Coronary artery (tissue), 2 donors: ENCODE measurements at regions not wholly inside any gene's neighbourhood (a gene's known extent, or its start where the extent isn't known, plus 50 kb on each side); places are given as distances from the start of the nearest gene placed in this dataset.

Experiments used
- DNase-seq: peaks from one replicate; pipeline ENCODE4 v3.0.0-alpha.2; 2017; ENCODE audit warnings: low spot score
- H3K27ac ChIP-seq, 2 donors: fragments of 200-600 bp; sonication (generic); one replicate each; pipeline ENCODE4 v1.5.1; 2016 to 2019
- H3K4me3 ChIP-seq: fragments of 200-600 bp; sonication (generic); 2 replicates; pipeline ENCODE4 v1.5.1; 2016; ENCODE audit warnings: mild to moderate bottlenecking, moderate library complexity
- TF ChIP-seq, protein P1 (sequence below): fragments of 200-600 bp; sonication (generic); IDR thresholded peaks from one replicate; pipeline ENCODE4 v1.5.1; 2019; ENCODE audit warnings: antibody characterized with exemption

DNA sequence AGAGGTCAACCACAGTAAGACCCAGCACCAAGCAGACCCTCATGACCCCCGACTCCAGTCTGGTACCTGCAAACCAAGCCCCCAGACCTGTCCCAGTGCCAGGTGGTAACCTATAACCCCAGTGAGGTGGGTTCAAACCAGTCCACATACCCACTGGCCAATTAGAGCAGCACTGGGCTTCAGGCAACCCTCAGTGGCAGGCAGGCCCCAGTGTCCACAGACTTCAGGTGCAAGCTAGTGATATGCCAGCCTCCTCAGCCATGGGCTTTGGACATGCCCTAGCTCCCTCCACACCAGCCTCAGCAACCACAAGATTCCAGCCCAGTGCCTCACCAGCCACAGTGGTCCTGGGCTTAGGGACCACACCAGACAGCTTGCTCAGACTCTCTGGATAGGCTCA, 276.6 kb downstream of the DTWD2 start:
- TF ChIP-seq, protein P1, sequence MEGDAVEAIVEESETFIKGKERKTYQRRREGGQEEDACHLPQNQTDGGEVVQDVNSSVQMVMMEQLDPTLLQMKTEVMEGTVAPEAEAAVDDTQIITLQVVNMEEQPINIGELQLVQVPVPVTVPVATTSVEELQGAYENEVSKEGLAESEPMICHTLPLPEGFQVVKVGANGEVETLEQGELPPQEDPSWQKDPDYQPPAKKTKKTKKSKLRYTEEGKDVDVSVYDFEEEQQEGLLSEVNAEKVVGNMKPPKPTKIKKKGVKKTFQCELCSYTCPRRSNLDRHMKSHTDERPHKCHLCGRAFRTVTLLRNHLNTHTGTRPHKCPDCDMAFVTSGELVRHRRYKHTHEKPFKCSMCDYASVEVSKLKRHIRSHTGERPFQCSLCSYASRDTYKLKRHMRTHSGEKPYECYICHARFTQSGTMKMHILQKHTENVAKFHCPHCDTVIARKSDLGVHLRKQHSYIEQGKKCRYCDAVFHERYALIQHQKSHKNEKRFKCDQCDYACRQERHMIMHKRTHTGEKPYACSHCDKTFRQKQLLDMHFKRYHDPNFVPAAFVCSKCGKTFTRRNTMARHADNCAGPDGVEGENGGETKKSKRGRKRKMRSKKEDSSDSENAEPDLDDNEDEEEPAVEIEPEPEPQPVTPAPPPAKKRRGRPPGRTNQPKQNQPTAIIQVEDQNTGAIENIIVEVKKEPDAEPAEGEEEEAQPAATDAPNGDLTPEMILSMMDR = no peak
- Histone ChIP-seq H3K4me3 (no peak overlapping the region), H3K27ac (no peak overlapping the region)
- DNase-seq = no peak

- TF ChIP-seq, protein P1 = no peak
- H3K27ac ChIP-seq = no peak overlapping the region
- DNase-seq = no peak
- no peak overlapping the region for H3K4me3 ChIP-seq
These were observed 282.2 kb downstream of the DTWD2 start for GRCh38 chr5:118705959-118706667.

- no peak for DNase-seq
- Histone ChIP-seq H3K4me3 (no peak overlapping the region), H3K27ac (no peak overlapping the region)
- TF ChIP-seq, protein P1 = no peak
These were observed 285.1 kb downstream of the DTWD2 start for GRCh38 chr5:118703241-118703640.

- DNase-seq = no peak
- Histone ChIP-seq H3K4me3 (no peak overlapping the region), H3K27ac (no peak overlapping the region)
- TF ChIP-seq, protein P1 = no peak
These were observed 286.6 kb downstream of the DTWD2 start for GRCh38 chr5:118701791-118702190.

DNA sequence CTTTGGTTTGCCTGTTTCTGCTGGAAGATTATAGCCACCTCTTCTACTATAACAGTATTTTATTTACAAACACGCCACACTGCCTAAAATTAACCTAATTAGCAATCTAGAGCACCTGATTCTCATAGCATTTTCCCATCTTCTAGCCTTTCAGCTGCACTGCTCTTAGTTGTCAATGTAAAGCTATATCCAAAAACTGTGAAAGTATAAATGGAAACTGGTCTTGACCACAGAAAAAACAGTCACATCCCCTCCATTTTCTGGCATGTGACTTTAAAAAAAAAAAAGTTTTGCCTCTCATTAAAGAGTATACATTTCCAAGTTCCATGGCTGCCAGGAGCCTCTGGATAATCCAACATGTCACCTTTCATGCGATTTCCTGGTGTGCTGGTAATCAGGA, 287.8 kb downstream of the DTWD2 start:
- Histone ChIP-seq H3K4me3 (no peak overlapping the region), H3K27ac (no peak overlapping the region)
- TF ChIP-seq, protein P1 = no peak
- no peak for DNase-seq

DNA sequence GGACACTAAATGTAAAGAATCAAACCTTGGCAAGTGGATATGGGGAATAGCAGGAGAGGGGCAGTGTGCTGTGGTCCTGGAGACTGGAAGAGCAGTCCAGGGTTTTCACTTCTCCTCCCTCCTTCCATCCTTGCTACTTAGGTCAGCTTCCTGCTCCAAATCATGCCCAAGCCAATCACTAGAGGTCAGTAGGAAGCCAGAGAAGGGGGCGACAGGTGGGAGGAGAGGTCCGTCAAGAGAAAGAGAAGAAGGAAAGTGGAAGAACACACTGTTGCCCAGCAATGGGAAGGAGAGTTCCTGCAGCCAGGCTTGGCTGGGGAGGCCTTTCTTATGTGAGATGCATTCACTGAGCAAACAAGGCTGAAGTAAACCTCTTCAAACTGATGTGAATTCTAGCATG, 289.6 kb downstream of the DTWD2 start:
- H3K27ac ChIP-seq = no peak overlapping the region
- DNase-seq = no peak
- no peak overlapping the region for H3K4me3 ChIP-seq
- TF ChIP-seq, protein P1 = no peak

DNA sequence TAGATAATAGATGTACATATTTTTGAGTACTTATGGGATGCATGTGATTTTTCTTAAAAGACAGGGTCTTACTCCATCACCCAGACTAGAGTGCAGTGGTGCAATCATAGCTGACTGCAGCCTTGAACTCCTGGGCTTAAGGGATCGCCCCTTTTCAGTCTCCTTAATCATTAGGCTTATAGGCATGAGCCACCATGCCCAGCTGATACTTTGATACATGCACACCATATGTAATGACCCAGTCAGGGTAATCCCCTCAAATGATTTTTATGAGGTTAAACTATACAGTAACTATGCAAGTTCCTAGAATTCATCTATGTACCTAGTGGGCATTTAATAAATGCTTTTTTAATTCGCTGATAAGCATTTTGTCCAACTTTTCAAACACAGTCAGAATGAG, 292.3 kb downstream of the DTWD2 start:
- Histone ChIP-seq H3K27ac (no peak overlapping the region), H3K4me3 (no peak overlapping the region)
- TF ChIP-seq, protein P1 = no peak
- DNase-seq = no peak
